Bone marrow (tissue), 2 donors: ENCODE measurements at regions not wholly inside any gene's neighbourhood (a gene's known extent, or its start where the extent isn't known, plus 50 kb on each side); places are given as distances from the start of the nearest gene placed in this dataset.
"Not testable (repeated sequence)": the region's sequence is repeated elsewhere in the genome, so short reads cannot be mapped to it uniquely, and the experiment has no call there.

Source experiments
- DNase-seq, 2 donors: peaks; one replicate each; lab custom pipeline; 2025; lab: John Stamatoyannopoulos, UW

GRCh38 chr6:170062209-170062914 is 228.5 kb downstream of the DLL1 start:
- DNase-seq: no peak

- DNase-seq: no peak
Measured at GRCh38 chr6:170058878-170059485, 231.9 kb downstream of the DLL1 start.

- no peak for DNase-seq
Measured at GRCh38 chr6:170057961-170058877, 232.7 kb downstream of the DLL1 start.

GRCh38 chr6:170057034-170057734 is 233.7 kb downstream of the DLL1 start:
- no peak for DNase-seq

DNA sequence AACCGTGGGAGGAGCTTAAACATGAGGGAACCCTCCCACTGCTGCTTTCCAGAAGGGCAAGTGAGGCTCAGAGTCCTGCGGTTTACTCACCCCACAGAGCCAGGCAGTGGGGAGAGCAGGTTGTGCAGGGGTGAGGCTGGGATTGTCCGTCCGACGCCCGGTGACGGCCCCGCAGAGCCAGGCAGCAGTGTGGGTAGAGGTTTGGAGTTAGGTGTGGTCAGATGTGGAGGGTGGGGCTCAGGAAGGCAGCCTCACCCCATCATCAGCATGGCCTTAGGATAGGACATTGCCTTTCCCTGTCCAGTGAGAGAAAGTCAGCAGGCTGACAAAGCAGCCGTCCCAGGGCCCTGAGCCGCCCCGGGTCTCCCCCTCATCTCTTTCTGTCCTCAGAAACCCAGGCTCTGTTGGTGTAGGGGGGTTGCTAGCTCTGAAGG is 234.6 kb downstream of the DLL1 start:
- no peak for DNase-seq

DNA sequence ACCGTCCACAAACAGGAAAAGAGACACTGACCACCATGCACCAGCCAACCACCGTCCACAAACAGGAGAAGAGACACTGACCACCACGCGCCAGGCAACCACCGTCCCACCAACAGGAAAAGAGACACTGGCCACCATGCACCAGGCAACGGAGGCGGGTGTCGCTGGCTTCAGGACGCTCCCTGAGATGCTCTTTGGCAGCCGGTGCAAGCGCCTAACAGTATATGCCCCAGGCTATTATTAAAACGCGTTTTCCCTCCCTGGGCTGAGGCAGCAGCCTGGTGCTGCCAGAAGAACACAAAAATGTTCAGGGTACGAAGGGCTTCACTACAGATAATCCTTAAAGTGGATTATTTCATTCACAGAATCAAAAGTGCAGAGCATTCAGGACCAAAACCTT is 235.1 kb downstream of the DLL1 start:
- not testable (repeated sequence) for DNase-seq

DNA sequence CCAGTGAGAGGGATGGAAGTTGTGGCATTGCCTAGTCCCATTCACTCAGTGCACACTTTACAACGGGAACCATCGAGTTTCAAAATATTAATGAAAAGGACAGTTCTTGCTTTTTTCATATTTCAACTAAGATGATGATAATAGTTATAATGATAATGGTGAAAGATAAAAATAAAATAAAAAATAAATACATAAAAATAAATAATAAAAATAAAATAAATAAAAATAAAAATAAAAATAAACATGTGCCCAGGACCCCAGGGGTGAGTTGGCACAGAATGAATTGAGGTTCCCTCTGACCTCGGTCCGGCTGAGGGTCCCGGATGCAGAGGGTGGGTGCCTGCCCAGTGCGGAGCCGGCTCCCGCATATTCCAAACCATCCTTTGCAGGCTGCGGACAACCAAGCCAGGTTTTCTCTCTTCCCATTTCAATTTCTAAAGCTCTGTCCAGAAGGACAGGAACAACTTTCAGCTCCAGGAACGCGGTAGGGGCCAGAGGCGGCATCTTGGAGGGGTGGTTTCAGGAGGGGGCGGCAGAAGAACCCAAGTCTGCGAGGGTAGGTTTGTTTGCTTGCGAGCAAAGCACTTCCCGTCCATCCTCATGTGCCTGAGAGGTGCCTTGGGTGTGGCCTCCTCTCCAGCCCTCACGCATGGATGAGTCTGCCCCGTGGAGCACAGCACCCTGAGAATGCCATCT is 236.8 kb downstream of the DLL1 start:
- DNase-seq: no peak

- no peak for DNase-seq
Measured at GRCh38 chr6:170052991-170053821, 237.7 kb downstream of the DLL1 start.

GRCh38 chr6:170051229-170052172 is 239.4 kb downstream of the DLL1 start:
- DNase-seq: no peak

DNA sequence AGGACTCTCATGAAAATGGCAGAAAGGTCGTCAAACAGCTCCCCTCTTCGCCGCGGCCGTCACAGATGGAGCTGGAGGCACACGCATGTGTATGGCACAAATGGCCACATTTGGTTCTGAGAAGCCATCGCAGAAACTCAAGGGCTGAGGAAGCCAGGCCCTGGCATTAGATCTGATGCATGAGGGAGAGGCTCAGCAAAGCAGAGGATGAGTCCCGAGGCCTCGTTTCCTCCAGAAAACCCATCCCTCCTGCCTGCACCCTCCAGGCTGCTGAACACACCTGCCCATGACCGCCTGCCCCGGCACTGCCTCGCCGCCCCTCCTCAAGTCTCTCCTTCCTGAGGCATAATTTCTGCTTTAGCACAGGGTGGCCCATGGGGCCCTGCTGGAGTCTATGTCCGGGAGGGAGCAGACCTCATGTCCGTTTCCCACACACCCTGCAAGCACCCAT is 240.3 kb downstream of the DLL1 start:
- DNase-seq: no peak

DNA sequence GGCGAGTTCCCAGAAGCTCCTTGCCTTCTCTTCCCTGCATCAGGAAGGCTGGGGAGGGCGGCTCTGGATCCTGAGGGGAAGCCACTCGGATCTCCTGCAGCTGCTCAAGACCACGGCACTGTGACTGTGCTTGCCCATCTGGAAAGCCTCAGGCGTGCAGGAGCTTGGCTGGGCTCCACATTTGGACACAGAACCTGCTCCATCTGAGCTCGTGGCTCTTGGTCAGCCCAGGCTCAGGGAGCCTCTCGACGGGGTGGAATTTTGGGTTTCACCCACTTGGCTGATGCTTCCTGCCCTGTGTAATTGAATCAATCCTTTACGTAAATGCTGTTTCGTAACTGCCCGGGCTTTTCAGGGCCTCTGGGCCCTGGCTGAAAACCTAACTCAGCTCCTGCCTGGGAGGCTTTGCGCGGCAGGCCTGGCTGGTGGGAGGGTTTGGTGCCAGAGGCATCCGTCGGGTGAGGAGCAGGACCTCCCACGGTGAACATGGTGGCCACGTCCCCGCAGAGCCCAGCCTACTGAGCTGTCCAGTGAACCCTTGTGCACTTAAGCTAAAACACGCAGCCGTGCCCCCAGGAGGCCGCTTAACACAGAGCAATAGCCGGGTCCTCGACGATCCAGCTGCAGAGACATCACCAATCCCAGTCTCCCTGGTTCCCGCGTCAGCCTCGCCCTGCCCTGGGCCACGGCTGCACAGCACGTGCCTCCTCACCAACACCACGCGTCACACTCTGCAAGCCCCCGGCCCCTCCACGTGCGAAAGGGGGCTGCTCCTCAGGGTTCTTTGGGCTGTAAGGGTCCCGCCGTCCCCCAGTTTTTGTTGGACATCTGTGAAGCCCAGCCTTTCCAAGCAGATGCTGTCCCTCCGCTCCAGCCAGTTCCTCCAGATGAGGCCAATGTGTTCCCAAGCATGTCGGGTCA is 241.0 kb downstream of the DLL1 start:
- peak in 1 of 2 donors; percentile 36 for DNase-seq

DNA sequence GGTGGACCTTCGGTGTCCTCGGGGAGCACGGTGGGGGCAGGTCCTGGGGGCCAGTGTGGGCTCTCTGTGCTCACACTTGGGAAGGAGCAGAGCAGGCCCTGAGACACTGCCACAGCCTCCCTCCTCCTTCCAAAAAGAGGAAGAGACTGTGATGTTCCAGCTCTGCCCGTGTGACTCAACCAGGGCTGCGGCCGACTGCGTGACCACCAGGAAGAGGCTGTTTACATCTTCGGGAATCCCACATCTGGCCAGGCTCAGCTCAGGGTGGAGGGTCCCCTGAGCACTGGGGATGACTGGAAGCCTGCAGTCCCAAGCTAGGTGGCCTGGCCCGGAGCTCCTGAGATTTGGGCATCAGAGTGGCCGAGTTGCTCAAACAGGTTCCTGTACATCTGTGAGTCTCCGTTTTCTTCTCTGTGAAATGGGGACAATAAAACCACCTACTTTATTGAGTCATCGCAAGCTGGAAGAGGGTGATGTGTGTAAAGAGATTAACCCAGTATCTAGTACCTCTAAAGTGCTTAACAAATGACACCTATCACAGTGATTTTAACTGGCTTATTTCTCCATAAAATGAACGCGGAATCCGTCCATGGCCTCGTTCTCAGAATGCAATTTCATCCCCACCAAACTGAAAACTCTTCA is 242.1 kb downstream of the DLL1 start:
- peak; percentile 65 to 70 for DNase-seq

DNA sequence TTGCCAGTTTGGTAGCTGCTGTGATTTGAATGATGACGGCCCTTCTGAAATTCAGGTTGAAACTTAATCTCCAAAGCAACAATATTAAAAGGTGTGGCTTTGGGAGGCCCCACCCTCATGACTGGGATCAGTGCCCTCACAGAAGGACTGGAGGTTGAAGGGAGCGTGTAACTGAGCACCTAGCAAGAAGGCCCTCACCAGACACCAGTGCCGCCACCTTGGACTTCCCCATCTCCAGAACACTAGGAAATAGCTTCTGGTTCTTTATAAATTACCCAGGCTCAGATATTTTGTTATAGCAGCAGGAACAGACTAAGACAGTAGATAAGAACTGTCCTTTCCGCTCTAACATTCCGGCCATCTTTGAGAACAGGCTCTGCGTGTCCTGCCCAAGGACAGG is 243.1 kb downstream of the DLL1 start:
- no peak for DNase-seq

DNA sequence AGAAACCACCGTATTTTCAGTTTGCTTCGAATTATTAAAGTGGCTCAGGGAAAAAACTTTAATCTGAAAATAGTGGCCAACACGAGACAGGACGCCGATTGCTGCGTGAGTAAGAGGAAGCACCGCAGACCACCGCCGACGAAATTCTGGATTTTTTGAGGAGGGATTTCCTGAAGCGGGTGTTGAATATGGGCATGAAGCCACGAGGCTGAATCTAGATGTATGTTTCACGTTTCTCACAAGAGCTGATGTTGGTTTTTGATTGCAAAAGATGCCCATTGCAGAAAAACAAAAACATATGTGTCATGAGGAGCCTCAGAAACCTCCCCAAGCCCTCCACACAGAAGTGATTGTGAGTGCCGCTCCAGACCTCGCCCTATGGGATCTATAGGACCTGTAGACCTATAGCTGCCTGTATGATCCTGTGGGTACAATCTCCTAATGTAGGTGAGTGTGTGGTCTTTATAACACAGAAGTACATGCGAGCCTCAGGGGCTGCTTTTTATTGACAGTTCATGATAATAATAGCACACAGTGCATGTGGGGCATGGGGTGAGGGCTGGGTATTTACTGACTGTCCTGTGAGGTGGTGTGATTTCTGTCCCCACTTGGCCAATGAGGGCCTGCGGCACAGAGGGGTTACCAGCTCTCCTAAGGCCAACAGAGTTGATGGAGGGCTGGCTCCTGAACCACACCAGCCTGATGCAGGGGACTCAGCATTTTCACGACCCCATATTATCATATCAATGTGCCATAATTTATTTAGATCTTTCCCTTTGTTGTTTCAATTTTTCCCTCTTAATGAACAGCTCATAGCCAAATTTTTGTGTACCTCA is 243.9 kb downstream of the DLL1 start:
- peak; percentile 11 to 37 for DNase-seq

DNA sequence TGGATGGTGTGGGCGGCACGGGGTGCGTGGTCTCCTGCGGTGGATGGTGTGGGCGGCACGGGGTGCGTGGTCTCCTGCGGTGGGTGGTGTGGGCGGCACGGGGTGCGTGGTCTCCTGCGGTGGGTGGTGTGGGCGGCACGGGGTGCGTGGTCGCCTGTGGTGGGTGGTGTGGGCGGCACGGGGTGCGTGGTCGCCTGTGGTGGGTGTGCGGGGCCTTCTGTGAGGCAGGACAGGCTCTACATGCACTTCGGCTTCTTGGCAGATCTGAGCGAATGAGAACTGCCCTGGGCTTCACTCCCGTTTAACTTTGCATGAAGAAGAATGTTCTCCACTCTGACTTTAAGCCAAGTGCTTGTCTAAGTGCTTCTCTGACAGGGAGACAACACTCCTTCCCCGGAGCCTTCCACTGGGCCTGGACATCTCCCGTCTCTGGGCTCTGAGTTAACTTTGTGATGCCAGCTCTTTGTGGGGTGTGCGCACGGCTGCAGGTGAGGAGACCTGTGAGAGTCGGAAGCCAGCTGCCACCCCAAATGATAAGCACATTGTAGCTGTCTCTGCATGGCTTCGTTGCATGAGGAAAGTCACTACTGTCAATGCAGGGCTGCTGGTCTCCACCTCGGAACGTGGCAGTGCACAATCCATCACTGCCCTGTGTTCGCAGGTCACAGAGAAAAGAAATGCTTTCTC is 244.8 kb downstream of the DLL1 start:
- no peak for DNase-seq

DNA sequence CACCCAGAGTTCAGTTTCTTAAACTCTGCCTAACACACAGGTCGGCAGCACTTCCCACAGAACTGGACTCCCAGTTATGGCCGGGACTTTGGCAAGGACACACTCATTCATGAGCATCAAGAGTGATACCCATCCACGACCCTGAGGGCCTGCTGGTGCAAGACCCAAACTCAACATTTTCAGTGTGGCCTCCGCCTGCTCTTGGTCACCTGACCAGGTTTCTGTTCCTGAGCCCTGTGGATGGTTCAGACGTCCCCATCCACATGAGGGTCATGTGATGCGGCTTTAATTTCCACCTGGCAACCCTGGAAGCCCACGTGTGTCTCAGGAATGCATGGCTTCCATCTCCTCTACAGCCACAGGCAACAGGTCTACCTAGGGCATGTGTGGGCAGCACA is 245.3 kb downstream of the DLL1 start:
- no peak for DNase-seq
